GM23338 (cell line): ENCODE measurements at regions not wholly inside any gene's neighbourhood (a gene's known extent, or its start where the extent isn't known, plus 50 kb on each side); places are given as distances from the start of the nearest gene placed in this dataset.

Experiments
- ATAC-seq: fragments of 200-7000 bp; cut with Tn5 transposase; 3 replicates; pipeline ENCODE4 v1.9.1; 2020
- DNase-seq: peaks from one replicate; pipeline ENCODE4 v3.0.0-alpha.2; 2015; ENCODE audit warnings: low spot score
- H2AFZ ChIP-seq: fragments of 200-600 bp; sonication (generic); 2 replicates; pipeline ENCODE4 v1.8.0; 2016; ENCODE audit warnings: antibody characterized with exemption, mild to moderate bottlenecking, moderate library complexity
- H3F3A ChIP-seq: fragments of 200-600 bp; sonication (generic); replicated peaks from 2 replicates; pipeline ENCODE4 v1.8.0; 2017; ENCODE audit warnings: antibody characterized with exemption, mixed run types, low read depth
- H3K27ac ChIP-seq: fragments of 200-600 bp; sonication (generic); 2 replicates; pipeline ENCODE4 v1.6.1; 2016; ENCODE audit warnings: low read depth
- H3K27me3 ChIP-seq: fragments of 200-600 bp; sonication (generic); 2 replicates; pipeline ENCODE4 v1.8.0; 2016; ENCODE audit warnings: mild to moderate bottlenecking, mixed run types, moderate library complexity; ENCODE audit not compliant: insufficient read depth
- H3K36me3 ChIP-seq: fragments of 200-600 bp; sonication (generic); 2 replicates; pipeline ENCODE4 v1.8.0; 2016; ENCODE audit warnings: mild to moderate bottlenecking; ENCODE audit not compliant: insufficient read depth
- H3K4me1 ChIP-seq: fragments of 200-600 bp; sonication (generic); 2 replicates; pipeline ENCODE4 v1.8.0; 2016; ENCODE audit warnings: mild to moderate bottlenecking, moderate library complexity; ENCODE audit not compliant: insufficient read depth
- H3K4me2 ChIP-seq: fragments of 200-600 bp; sonication (generic); 2 replicates; pipeline ENCODE4 v1.7.1; 2017; ENCODE audit warnings: mixed run types
- H3K4me3 ChIP-seq: fragments of 200-600 bp; sonication (generic); 2 replicates; pipeline ENCODE4 v1.6.1; 2016; ENCODE audit warnings: mixed run types
- H3K79me2 ChIP-seq: fragments of 200-600 bp; sonication (generic); replicated peaks from 2 replicates; pipeline ENCODE4 v1.8.0; 2017; ENCODE audit warnings: mild to moderate bottlenecking; ENCODE audit not compliant: insufficient read depth
- H3K9me2 ChIP-seq: fragments of 200-600 bp; sonication (generic); 2 replicates; pipeline ENCODE4 v1.8.0; 2017; ENCODE audit not compliant: insufficient read depth
- H4K20me1 ChIP-seq: fragments of 200-600 bp; sonication (generic); replicated peaks from 2 replicates; pipeline ENCODE4 v1.8.0; 2017; ENCODE audit warnings: mild to moderate bottlenecking; ENCODE audit not compliant: insufficient read depth
- H3K27ac Mint-ChIP-seq: 2 replicates; pipeline ENCODE4 v1.8.0; 2020; ENCODE audit warnings: inconsistent platforms, mild to moderate bottlenecking, moderate library complexity, mixed read lengths
- H3K27me3 Mint-ChIP-seq: 3 replicates; pipeline ENCODE4 v1.8.0; 2022; ENCODE audit warnings: low read depth, mild to moderate bottlenecking, moderate library complexity, mixed read lengths, inconsistent platforms; ENCODE audit not compliant: insufficient read depth, poor library complexity
- H3K36me3 Mint-ChIP-seq: 3 replicates; pipeline ENCODE4 v1.8.0; 2021; ENCODE audit warnings: low read depth, mild to moderate bottlenecking, inconsistent platforms, moderate library complexity, mixed read lengths
- H3K4me1 Mint-ChIP-seq: 3 replicates; pipeline ENCODE4 v1.8.0; 2020; ENCODE audit warnings: mild to moderate bottlenecking, inconsistent platforms, mixed read lengths
- H3K4me3 Mint-ChIP-seq: 3 replicates; pipeline ENCODE4 v1.8.0; 2021; ENCODE audit warnings: moderate library complexity, mild to moderate bottlenecking, inconsistent platforms, mixed read lengths
- H3K9me3 Mint-ChIP-seq: 3 replicates; pipeline ENCODE4 v1.8.0; 2020; ENCODE audit warnings: moderate library complexity, mild to moderate bottlenecking, inconsistent platforms, mixed read lengths
- CREB1 ChIP-seq: fragments of 250-450 bp; sonication (Bioruptor Pico); IDR thresholded peaks from 2 replicates; pipeline ENCODE4 v1.5.0; 2020; ENCODE audit warnings: low read depth, mild to moderate bottlenecking, moderate library complexity
- CTCF ChIP-seq, 2 experiments: fragments of 200-600 bp in 1 of 2; sonication (generic) in 1 of 2; conservative IDR thresholded peaks; 2 replicates each; pipeline versions ENCODE4 v1.5.1 to v1.6.1; 2016 to 2017; ENCODE audit warnings: antibody characterized with exemption in 2 of 2, low read depth in 2 of 2, mild to moderate bottlenecking in 2 of 2, moderate library complexity in 1 of 2
- EZH2phosphoT487 ChIP-seq: fragments of 200-600 bp; sonication (generic); IDR thresholded peaks from one replicate; pipeline ENCODE4 v1.8.1; 2018; ENCODE audit warnings: antibody characterized with exemption; ENCODE audit not compliant: unreplicated experiment
- NANOG ChIP-seq: IDR thresholded peaks from 2 replicates; pipeline ENCODE4 v1.6.1; 2016; ENCODE audit warnings: antibody characterized with exemption, borderline replicate concordance
- POLR2AphosphoS5 ChIP-seq: IDR thresholded peaks from 2 replicates; pipeline ENCODE4 v1.6.1; 2016; ENCODE audit warnings: antibody characterized with exemption, low read depth
- REST ChIP-seq: IDR thresholded peaks from one replicate; pipeline ENCODE4 v1.6.1; 2018; ENCODE audit warnings: antibody characterized with exemption; ENCODE audit not compliant: unreplicated experiment
- STAT1 ChIP-seq: IDR thresholded peaks from one replicate; pipeline ENCODE4 v1.6.1; 2016; ENCODE audit warnings: antibody characterized with exemption; ENCODE audit not compliant: unreplicated experiment
- ZNF114 ChIP-seq: fragments of 250-450 bp; sonication (Bioruptor Pico); IDR thresholded peaks from 2 replicates; pipeline ENCODE4 v1.5.0; 2020; ENCODE audit warnings: mild to moderate bottlenecking, moderate library complexity
- ZNF331 ChIP-seq: fragments of 250-450 bp; sonication (Bioruptor Pico); IDR thresholded peaks from 2 replicates; pipeline ENCODE4 v1.5.0; 2020; ENCODE audit warnings: low read depth, mild to moderate bottlenecking, moderate library complexity

GRCh38 chr2:207333599-207334300 lies 168.0 kb upstream of the KLF7 start:
- TF ChIP-seq ZNF114: no peak
- peak; percentile 53; the same call in 1 of the 2 replicates for TF ChIP-seq ZNF331 (CRISPR knock-in tag)
- H3K36me3 ChIP-seq: no peaks in the 10 kb centered on the region
- H3F3A ChIP-seq: peaks cover 5% of the 10 kb centered on the region
- no peaks in the 10 kb centered on the region for H4K20me1 ChIP-seq
- Mint-ChIP-seq H3K36me3 (no peaks in the 10 kb centered on the region), H3K4me1 (peaks cover 55% of the 10 kb centered on the region), H3K27ac (peak overlapping the region; percentile 97), H3K27me3 (peaks cover 8% of the 10 kb centered on the region), H3K4me3 (peak overlapping the region; percentile 51), H3K9me3 (no peaks in the 10 kb centered on the region)
- no peak overlapping the region for H2AFZ ChIP-seq
- no peaks in the 10 kb centered on the region for H3K27me3 ChIP-seq
- no peak for DNase-seq
- ATAC-seq: no peak
- peak overlapping the region; percentile 20 for H3K4me2 ChIP-seq
- no peaks in the 10 kb centered on the region for H3K79me2 ChIP-seq
- 0 out of 2 replicates have a peak, but pooled peaks cover 5% of the 10 kb centered on the region for H3K9me2 ChIP-seq
- H3K4me3 ChIP-seq: peak overlapping the region; percentile 5; the same call in 1 of the 2 replicates
- H3K27ac ChIP-seq: peak overlapping the region; percentile 89
- peaks cover 23% of the 10 kb centered on the region for H3K4me1 ChIP-seq

- peaks cover 5% of the 10 kb centered on the region for H3F3A ChIP-seq
- H3K36me3 Mint-ChIP-seq: no peaks in the 10 kb centered on the region
- peak overlapping the region; percentile 97 for H3K27ac Mint-ChIP-seq
- H3K4me1 Mint-ChIP-seq: peaks cover 50% of the 10 kb centered on the region
- no peaks in the 10 kb centered on the region for H3K27me3 ChIP-seq
- H2AFZ ChIP-seq: no peak overlapping the region
- no peaks in the 10 kb centered on the region for H3K9me3 Mint-ChIP-seq
- no peaks in the 10 kb centered on the region for H4K20me1 ChIP-seq
- ATAC-seq: no peak; the same call in 2 of the 3 replicates
- no peaks in the 10 kb centered on the region for H3K36me3 ChIP-seq
- H3K9me2 ChIP-seq: 0 out of 2 replicates have a peak, but pooled peaks cover 5% of the 10 kb centered on the region
- peak overlapping the region; percentile 51 for H3K4me3 Mint-ChIP-seq
- no peaks in the 10 kb centered on the region for H3K79me2 ChIP-seq
- peak overlapping the region; percentile 20 for H3K4me2 ChIP-seq
- peaks cover 8% of the 10 kb centered on the region for H3K27me3 Mint-ChIP-seq
- TF ChIP-seq NANOG (no peak), CREB1 (CRISPR knock-in tag) (peak; percentile 34; the same call in 1 of the 2 replicates), POLR2AphosphoS5 (no peak), CTCF (conservative IDR thresholded peaks at IDR 0.05; ENCODE audit: low read depth in 2 of 2) (no peak), ZNF331 (CRISPR knock-in tag) (no peak)
- H3K27ac ChIP-seq: peak overlapping the region; percentile 89
- peak overlapping the region; percentile 5; the same call in 1 of the 2 replicates for H3K4me3 ChIP-seq
- DNase-seq: no peak
- H3K4me1 ChIP-seq: peaks cover 23% of the 10 kb centered on the region
Observed at GRCh38 chr2:207334301-207334623, 168.5 kb upstream of the KLF7 start.

GRCh38 chr2:207334624-207335371 lies 169.1 kb upstream of the KLF7 start:
- peak overlapping the region; percentile 20 for H3K4me2 ChIP-seq
- peak; percentile 97 for ATAC-seq
- peak overlapping the region; percentile 15; the same call in 1 of the 2 replicates for H3K4me3 ChIP-seq
- 0 out of 2 replicates have a peak, but pooled peaks cover 5% of the 10 kb centered on the region for H3K9me2 ChIP-seq
- no peaks in the 10 kb centered on the region for H3K36me3 ChIP-seq
- Mint-ChIP-seq H3K36me3 (no peaks in the 10 kb centered on the region), H3K27ac (peak overlapping the region; percentile 97), H3K27me3 (peaks cover 8% of the 10 kb centered on the region), H3K9me3 (no peaks in the 10 kb centered on the region), H3K4me1 (peaks cover 47% of the 10 kb centered on the region), H3K4me3 (peak overlapping the region; percentile 57)
- H3K4me1 ChIP-seq: peaks cover 23% of the 10 kb centered on the region
- 0 out of 2 replicates have a peak overlapping the region, but pooled peaks have one; percentile 35 for H2AFZ ChIP-seq
- H4K20me1 ChIP-seq: no peaks in the 10 kb centered on the region
- H3K27me3 ChIP-seq: no peaks in the 10 kb centered on the region
- H3K79me2 ChIP-seq: no peaks in the 10 kb centered on the region
- DNase-seq: peak; percentile 93
- H3F3A ChIP-seq: peaks cover 5% of the 10 kb centered on the region
- peak overlapping the region; percentile 89 for H3K27ac ChIP-seq
- TF ChIP-seq CREB1 (CRISPR knock-in tag) (no peak), STAT1 (no peak), EZH2phosphoT487 (no peak), ZNF331 (CRISPR knock-in tag) (no peak), POLR2AphosphoS5 (0 out of 2 replicates have a peak, but pooled peaks have one; percentile 20), REST (no peak), CTCF (conservative IDR thresholded peaks at IDR 0.05; ENCODE audit: low read depth in 2 of 2) (no peak)
